Uterus (tissue), 2 donors: ENCODE measurements at regions not wholly inside any gene's neighbourhood (a gene's known extent, or its start where the extent isn't known, plus 50 kb on each side); places are given as distances from the start of the nearest gene placed in this dataset.

ENCODE experiments used
- CTCF ChIP-seq, 4 experiments: fragments of 200-600 bp in 2 of 4; fragments of 450-650 bp in 2 of 4; sonication (generic) in 2 of 4; IDR thresholded peaks; one replicate each; pipeline ENCODE4 v1.5.1; 2016 to 2019; ENCODE audit warnings: antibody characterized with exemption in 4 of 4, mild to moderate bottlenecking in 2 of 4, moderate library complexity in 1 of 4
- POLR2A ChIP-seq, 2 donors: fragments of 450-650 bp; IDR thresholded peaks; one replicate each; pipeline ENCODE4 v1.6.1; 2016; ENCODE audit warnings: antibody characterized with exemption in 2 of 2, mild to moderate bottlenecking in 1 of 2, moderate library complexity in 1 of 2

GRCh38 chr1:30569384-30569783 lies 154.0 kb downstream of the MATN1 start:
- TF ChIP-seq POLR2A (IDR thresholded peaks at IDR 0.05) (no peak), CTCF (IDR thresholded peaks at IDR 0.05) (no peak)
